Fibroblast of skin of left biceps (primary cell): ENCODE measurements at regions not wholly inside any gene's neighbourhood (a gene's known extent, or its start where the extent isn't known, plus 50 kb on each side); places are given as distances from the start of the nearest gene placed in this dataset.
A peak's percentile ranks its signal among the peaks of the same experiment; 100 is the strongest.
"Not testable (repeated sequence)": the region's sequence is repeated elsewhere in the genome, so short reads cannot be mapped to it uniquely, and the experiment has no call there.

Experiments
- DNase-seq, 2 experiments: peaks; one replicate each; pipeline ENCODE4 v3.0.0-alpha.2; 2013; ENCODE audit warnings: low read depth in 2 of 2

DNA sequence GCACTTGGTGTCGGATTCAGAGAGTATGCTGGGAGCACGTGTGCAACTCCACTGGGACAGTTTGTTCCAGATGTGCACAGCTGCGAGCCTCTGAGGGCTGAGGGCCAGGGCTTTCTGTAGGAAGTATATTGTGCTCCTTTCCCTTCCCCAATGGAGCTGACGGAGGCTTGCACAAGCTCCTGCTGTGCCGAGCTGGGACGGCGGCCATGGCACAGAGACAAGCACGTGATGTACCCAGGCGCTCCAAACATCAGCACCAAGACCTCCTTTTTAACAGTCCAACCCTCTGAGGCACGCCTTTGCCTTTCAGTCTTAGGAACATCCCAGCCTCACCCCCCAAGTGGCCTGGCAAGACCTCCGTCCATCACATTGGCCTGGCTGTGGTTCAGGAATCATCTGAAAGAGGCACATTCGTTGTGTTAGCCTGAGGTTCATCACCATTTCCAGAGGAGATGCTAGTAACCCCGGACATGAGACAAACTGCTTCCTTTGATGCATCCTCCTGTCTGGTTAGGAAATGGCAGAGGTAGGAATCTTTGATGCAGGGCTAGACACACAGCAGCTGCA lies 339.2 kb upstream of the KAZN start:
- DNase-seq, result no peak

DNA sequence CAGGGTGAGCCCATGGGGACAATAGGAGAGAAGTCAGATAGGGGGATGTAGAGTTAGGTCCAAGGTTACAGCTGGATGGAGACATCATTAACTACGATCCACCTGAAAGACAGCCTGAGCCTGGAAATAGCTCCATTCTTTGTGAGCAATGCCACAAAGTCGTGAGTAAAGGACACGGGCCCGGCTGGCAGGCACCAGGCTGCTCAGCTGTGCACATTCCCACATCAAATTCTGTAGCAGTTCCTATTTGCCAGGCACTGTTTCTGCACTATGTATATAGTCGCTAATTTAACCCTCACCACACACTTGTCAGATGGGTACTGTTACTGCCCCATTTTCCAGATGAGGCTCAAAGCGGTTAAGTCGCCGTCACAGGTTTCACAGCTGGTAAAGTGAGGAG lies 338.0 kb upstream of the KAZN start:
- DNase-seq, result no peak

- no peak for DNase-seq
These were observed 337.1 kb upstream of the KAZN start for GRCh38 chr1:14261395-14261794.

GRCh38 chr1:14262637-14263036 lies 335.8 kb upstream of the KAZN start:
- DNase-seq, result no peak

DNA sequence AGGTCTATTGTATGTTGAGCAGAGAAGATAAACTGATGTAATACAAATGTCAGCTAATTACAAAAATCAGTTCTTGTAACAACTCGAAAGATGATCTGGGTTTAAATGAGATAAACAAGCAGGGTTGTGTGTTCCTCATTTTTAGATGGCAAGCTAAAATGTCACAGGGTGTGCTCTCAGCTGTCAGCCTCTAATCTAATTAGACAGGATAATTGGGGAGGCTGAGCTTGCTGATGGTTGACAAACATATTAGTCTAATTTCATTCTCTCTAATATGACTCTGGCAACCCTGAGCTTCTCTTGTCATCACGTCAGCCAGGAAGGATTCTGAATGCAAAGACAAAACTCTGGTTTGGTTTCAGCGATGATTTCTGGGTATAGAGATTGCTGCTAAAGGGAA lies 335.3 kb upstream of the KAZN start:
- no peak for DNase-seq

DNA sequence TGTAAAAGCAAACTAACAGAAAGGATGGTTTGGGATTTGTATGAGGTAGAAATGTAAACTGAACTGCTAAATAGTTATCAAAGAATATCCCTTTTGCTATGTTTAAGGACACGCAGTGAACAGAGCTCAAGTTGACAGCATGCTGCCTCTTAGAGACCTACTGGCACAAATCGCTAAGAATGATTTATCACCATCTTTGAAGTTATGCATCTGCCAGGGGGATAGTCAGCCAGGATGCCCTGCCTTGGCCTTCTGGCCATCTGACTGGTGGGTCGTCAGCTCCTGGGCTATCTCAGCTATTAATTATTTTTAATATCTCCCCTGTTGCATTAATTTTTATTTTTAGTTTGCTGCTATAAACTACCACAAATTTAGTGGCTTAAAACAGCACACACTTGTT lies 334.8 kb upstream of the KAZN start:
- DNase-seq, result no peak

DNA sequence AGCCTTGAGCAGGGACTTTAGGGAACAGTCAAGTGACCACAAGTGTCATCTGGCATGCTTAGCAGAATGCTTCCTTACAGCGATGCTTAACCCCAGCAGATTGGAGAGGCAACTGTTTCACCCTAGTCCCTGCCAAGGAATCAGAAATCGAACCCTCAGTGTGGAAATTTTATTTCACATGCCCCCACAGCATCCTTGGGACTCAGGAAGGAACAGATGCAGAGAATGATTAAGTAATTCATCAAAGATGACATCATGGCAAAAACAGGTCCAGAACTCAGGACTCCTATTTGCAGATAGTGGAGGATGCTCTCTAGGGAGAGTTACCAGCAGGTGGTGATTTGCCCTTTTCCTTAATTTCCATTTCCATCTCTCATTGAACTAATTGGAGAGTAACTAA lies 333.0 kb upstream of the KAZN start:
- no peak for DNase-seq

DNA sequence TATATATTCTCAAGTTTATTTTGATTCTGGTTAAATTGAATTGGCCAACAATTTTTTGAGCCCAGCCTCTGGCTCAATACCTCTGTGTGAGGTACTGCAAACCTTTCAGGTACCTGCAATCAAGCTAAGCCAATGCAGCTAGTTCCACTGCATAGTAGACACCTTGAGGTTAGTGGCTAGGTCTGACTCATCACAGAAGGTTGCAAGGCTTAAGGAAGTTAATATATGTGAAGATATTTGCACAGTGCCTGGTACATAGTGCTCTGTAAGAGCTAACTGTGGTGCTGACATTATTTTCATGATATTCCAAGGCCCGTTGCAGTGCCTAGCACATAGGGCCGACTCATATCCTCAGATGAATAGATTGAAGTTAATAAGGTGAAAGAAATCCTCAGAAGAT lies 330.5 kb upstream of the KAZN start:
- DNase-seq, result no peak

GRCh38 chr1:14270821-14271220 lies 327.7 kb upstream of the KAZN start:
- no peak for DNase-seq

DNA sequence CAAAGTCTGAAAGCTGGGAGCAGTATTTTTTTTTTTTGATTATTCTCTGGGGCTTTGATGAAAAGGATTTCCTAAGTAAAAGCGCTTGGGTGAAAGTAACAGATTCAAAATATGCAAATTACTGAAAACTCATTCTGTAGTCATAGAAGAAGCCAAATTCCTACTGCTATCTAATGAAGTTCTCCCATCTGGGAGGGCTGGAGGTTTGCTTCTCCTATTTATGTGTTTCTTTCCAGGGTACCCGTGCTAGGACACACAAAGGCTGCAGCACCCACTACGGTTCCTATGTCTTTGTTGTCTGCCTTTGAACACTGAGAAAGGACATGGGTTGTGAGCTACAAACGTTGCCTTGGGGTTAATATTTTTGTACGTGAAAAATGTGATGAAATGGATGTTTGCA lies 324.7 kb upstream of the KAZN start:
- no peak for DNase-seq

- not testable (repeated sequence) for DNase-seq
These were observed 318.6 kb upstream of the KAZN start for GRCh38 chr1:14279891-14280290.

- no peak for DNase-seq
These were observed 317.6 kb upstream of the KAZN start for GRCh38 chr1:14280909-14281308.

GRCh38 chr1:14281412-14281811 lies 317.1 kb upstream of the KAZN start:
- DNase-seq, result no peak

DNA sequence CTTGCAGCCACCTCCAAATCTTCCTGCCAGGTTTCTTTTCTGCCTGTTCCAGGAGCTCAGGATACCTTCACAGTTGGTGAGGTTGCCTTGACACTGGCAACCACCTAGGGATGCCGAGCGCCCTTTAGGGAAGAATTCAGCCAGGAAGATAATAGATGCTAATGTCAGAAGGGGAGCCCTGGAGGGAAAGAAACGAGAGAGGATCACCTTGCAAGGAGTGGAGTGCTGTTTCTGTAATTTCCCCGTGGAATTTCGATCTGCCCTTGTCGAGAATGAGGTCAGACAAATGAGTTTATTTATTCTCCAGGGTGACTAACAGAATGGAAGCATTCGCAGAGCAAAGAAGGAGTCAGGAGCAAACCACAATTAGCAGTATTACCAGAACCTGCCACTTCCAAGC lies 315.8 kb upstream of the KAZN start:
- DNase-seq, result no peak

DNA sequence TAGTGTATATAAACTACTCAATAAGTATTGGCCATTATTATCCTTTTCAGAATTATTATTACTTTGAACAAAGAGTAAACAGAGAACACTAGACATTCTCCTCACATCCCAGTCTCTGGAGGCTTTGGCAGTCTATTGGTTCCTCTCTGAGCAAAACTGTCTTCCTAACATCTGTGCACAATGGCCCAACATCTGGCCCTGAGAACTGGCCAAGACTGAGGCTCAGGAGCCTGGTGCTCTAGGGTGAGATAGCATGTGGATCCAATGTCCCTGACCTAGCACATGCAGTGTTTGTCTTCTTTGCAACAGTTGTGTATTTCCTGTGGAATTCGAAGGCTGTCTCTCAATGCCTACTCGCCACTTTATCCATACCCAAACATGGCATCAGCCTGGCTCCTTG lies 313.2 kb upstream of the KAZN start:
- no peak for DNase-seq

GRCh38 chr1:14291182-14291581 lies 307.3 kb upstream of the KAZN start:
- DNase-seq, result not testable (repeated sequence)

DNA sequence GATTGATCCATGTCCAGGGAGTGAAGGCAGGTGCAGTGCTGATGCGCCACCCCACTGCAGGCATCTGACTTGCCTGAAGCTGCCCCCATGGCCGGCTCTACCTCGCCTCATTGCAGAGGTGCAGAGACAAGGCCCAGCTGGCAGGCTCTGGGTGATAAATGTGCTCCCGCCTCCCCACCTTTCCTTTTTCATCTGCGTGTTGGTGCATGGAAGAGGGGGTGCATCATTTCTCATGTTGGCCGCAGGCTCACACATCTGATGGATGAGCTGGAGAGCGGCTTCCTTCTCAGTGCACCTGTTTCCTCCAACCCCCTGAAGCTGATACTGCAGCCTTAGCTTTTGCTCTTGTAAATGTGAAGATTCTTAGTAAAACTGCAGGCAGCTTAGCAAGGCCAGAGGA lies 306.0 kb upstream of the KAZN start:
- no peak for DNase-seq

- DNase-seq, result no peak
These were observed 304.5 kb upstream of the KAZN start for GRCh38 chr1:14294006-14294405.

DNA sequence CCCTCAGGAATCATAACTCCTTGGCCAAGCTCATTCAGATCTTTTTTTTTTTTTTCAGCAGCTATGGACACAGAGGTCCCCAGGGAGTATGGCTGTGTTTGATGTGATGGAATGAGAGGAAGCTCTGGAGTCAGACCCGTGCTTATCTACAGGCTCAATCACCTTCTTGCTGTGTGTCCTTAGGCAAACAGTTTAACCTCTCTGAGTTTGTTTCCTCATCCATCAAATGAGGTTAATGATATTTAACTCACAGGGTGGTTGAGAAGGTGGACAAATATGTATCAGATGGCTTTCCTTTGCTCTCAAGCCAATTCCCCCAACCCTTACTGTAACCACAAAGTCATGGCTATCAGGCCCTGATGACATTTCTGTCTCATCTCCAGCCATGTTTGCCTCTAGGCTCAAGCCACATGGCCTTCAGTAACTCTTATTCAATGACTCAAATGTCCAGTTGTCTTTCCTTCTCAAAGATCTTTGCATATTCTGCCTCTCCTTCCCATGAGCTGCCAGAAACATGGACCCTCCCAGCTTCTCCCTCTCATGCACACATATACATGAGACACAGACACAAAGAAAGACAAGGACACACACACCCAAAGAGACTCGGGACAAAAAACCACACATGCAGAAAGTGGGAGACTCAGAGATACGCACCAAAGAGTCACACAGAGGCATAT lies 303.5 kb upstream of the KAZN start:
- DNase-seq, result no peak

GRCh38 chr1:14296795-14297194 lies 301.7 kb upstream of the KAZN start:
- DNase-seq, result peak; percentile 18 to 23

GRCh38 chr1:14297356-14297755 lies 301.1 kb upstream of the KAZN start:
- no peak for DNase-seq

DNA sequence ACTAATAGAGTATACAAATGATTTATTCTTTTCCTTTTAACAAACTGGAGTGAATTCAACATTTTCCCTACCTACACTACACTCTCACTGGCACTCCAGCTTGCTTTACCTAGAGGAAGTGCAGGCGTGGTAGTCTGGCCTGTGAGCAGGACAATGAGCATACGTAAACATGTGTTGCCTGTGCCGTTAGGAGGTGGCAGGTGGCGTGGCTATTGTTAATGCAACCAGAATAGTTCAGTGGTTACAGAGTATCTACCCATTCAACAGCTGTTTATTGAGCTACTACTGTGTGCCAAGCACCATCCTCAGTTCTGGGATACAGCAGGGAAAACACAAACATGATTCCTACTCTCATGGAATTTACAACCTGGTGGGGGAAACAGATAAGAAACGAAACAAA lies 299.7 kb upstream of the KAZN start:
- DNase-seq, result no peak

DNA sequence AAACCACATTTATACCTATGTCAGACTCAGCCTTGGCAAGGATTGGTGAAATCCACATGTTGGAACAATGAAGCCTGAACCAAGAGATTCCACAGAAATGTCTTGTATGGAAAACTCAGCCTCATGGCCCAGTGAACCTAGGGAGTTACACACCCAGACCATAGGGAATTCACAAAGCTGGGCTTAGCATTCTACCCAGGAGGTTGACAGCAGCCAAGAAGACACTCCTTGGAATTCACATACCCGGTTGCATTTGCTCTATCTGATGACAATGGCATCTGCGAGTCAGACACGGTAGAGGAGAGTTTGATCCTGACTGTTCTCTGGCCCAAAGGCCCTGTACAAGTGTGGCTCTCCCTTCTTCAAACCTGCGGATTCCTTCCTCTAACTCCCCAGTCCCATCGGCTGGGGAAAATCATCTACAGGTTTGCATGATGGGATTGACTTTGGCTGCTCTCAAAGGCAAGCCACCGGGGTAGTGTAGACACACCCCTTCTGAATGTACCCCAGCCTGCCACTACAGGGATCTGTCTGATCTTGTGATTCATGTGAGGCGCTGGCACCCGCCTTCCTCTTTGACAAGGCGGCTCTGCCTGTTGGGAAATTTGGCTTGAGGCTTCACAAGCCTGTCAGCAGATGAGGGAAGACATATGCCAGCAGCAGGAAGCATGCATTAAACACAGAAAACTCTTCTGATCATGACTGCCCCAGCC lies 297.3 kb upstream of the KAZN start:
- no peak for DNase-seq

DNA sequence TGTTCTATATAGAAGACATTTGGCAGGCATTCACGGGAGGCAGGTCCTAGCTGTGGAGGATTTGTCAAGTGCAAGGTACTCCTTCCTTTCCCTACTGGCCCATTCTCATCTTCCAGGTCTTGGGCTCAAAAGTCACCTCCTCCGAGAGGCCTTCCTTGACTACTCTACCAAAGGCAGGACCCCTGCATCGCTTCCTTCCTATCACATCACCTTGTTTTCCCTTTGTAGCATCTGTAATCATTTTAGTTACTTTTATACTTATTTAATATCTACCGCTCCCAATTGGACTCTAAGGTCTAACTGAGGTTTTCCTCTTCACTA lies 296.8 kb upstream of the KAZN start:
- DNase-seq, result no peak
